H9 (cell line): ENCODE measurements at regions not wholly inside any gene's neighbourhood (a gene's known extent, or its start where the extent isn't known, plus 50 kb on each side); places are given as distances from the start of the nearest gene placed in this dataset.

Source experiments
- DNase-seq: peaks from one replicate; pipeline ENCODE4 v3.0.0-alpha.2; 2017
- H2AFZ ChIP-seq: one replicate; pipeline ENCODE4 v1.6.1; 2013; ENCODE audit warnings: mild to moderate bottlenecking, low read length, control low read depth, moderate library complexity
- H2AK5ac ChIP-seq: 2 replicates; pipeline ENCODE4 v1.6.1; 2013; ENCODE audit warnings: low read length, control low read depth, mixed read lengths; ENCODE audit not compliant: insufficient read length
- H2BK120ac ChIP-seq: one replicate; pipeline ENCODE4 v1.6.1; 2013; ENCODE audit warnings: low read depth, mild to moderate bottlenecking, low read length, control low read depth, inconsistent platforms; ENCODE audit not compliant: poor library complexity, severe bottlenecking
- H2BK12ac ChIP-seq: 2 replicates; pipeline ENCODE4 v1.6.1; 2013; ENCODE audit warnings: low read length, control low read depth, mixed read lengths, low read depth; ENCODE audit not compliant: insufficient read length
- H2BK15ac ChIP-seq: 2 replicates; pipeline ENCODE4 v1.6.1; 2013; ENCODE audit warnings: low read depth, low read length, control low read depth
- H2BK20ac ChIP-seq: one replicate; pipeline ENCODE4 v1.6.1; 2013; ENCODE audit warnings: low read depth, mild to moderate bottlenecking, low read length, control low read depth, inconsistent platforms; ENCODE audit not compliant: poor library complexity, severe bottlenecking
- H2BK5ac ChIP-seq: 2 replicates; pipeline ENCODE4 v1.6.1; 2013; ENCODE audit warnings: low read length, control low read depth, mixed read lengths; ENCODE audit not compliant: insufficient read length
- H3K14ac ChIP-seq: 2 replicates; pipeline ENCODE4 v1.6.1; 2013; ENCODE audit warnings: low read length, control low read depth; ENCODE audit not compliant: insufficient read depth
- H3K18ac ChIP-seq: 2 replicates; pipeline ENCODE4 v1.6.1; 2013; ENCODE audit warnings: low read depth, mild to moderate bottlenecking, mixed read lengths, low read length, control low read depth; ENCODE audit not compliant: insufficient read length
- H3K23ac ChIP-seq: 2 replicates; pipeline ENCODE4 v1.6.1; 2013; ENCODE audit warnings: low read length, control low read depth, mixed read lengths, low read depth; ENCODE audit not compliant: insufficient read length
- H3K23me2 ChIP-seq: 2 replicates; pipeline ENCODE4 v1.6.1; 2013; ENCODE audit warnings: low read depth, mild to moderate bottlenecking, mixed read lengths, low read length, control low read depth; ENCODE audit not compliant: insufficient read length, poor library complexity, severe bottlenecking
- H3K27ac ChIP-seq: 2 replicates; pipeline ENCODE4 v1.5.1; 2013; ENCODE audit warnings: low read length, control low read depth, mixed read lengths, low read depth; ENCODE audit not compliant: insufficient read length
- H3K27me3 ChIP-seq: 2 replicates; pipeline ENCODE4 v1.6.1; 2013; ENCODE audit warnings: low read length, control low read depth, inconsistent platforms; ENCODE audit not compliant: insufficient read depth
- H3K4ac ChIP-seq: 2 replicates; pipeline ENCODE4 v1.6.1; 2013; ENCODE audit warnings: low read depth, mild to moderate bottlenecking, control low read depth, inconsistent platforms, low read length, moderate library complexity
- H3K4me1 ChIP-seq: 2 replicates; pipeline ENCODE4 v1.6.1; 2013; ENCODE audit warnings: low read length, control low read depth, inconsistent platforms; ENCODE audit not compliant: insufficient read depth
- H3K4me2 ChIP-seq: 2 replicates; pipeline ENCODE4 v1.6.1; 2013; ENCODE audit warnings: low read length, control low read depth, mixed read lengths; ENCODE audit not compliant: insufficient read length, insufficient read depth
- H3K56ac ChIP-seq: 2 replicates; pipeline ENCODE4 v1.6.1; 2013; ENCODE audit warnings: low read depth, mild to moderate bottlenecking, mixed read lengths, low read length, control low read depth; ENCODE audit not compliant: insufficient read length
- H3K79me1 ChIP-seq: 2 replicates; pipeline ENCODE4 v1.6.1; 2013; ENCODE audit warnings: low read depth, mild to moderate bottlenecking, moderate library complexity, low read length, control low read depth, inconsistent platforms; ENCODE audit not compliant: insufficient read depth, poor library complexity, severe bottlenecking
- H3K79me2 ChIP-seq: 2 replicates; pipeline ENCODE4 v1.6.1; 2013; ENCODE audit warnings: low read length, control low read depth, inconsistent platforms; ENCODE audit not compliant: insufficient read depth
- H3K9ac ChIP-seq: 2 replicates; pipeline ENCODE4 v1.6.1; 2013; ENCODE audit warnings: low read length, control low read depth, mixed read lengths; ENCODE audit not compliant: insufficient read length; ENCODE audit errors: extremely low read depth
- H3K9me3 ChIP-seq: one replicate; pipeline ENCODE4 v1.6.1; 2013; ENCODE audit warnings: low read depth, low read length, inconsistent platforms; ENCODE audit not compliant: control insufficient read depth
- H3T11ph ChIP-seq: one replicate; pipeline ENCODE4 v1.6.1; 2013; ENCODE audit warnings: mild to moderate bottlenecking, low read length, control low read depth, inconsistent platforms
- H4K20me1 ChIP-seq: one replicate; pipeline ENCODE4 v1.6.1; 2013; ENCODE audit not compliant: control insufficient read depth, insufficient read length, insufficient read depth
- H4K5ac ChIP-seq: 2 replicates; pipeline ENCODE4 v1.6.1; 2013; ENCODE audit warnings: low read depth, mild to moderate bottlenecking, mixed read lengths, low read length, control low read depth; ENCODE audit not compliant: insufficient read length
- H4K8ac ChIP-seq: replicated peaks from 2 replicates; pipeline ENCODE4 v1.6.1; 2013; ENCODE audit warnings: low read length, control low read depth, mixed read lengths, low read depth; ENCODE audit not compliant: insufficient read length
- H4K91ac ChIP-seq: 2 replicates; pipeline ENCODE4 v1.6.1; 2013; ENCODE audit warnings: low read depth, mild to moderate bottlenecking, moderate library complexity, mixed read lengths, low read length, control low read depth; ENCODE audit not compliant: insufficient read length
- H3K27ac Mint-ChIP-seq, 3 experiments: 2 replicates in 2 of 3; 3 replicates in 1 of 3; pipeline ENCODE4 v1.8.0; 2020 to 2021; ENCODE audit warnings: mixed read lengths in 3 of 3, mild to moderate bottlenecking in 1 of 3, moderate library complexity in 1 of 3
- H3K27me3 Mint-ChIP-seq: 2 replicates; pipeline ENCODE4 v1.8.0; 2021; ENCODE audit warnings: low read depth, mild to moderate bottlenecking, moderate library complexity, mixed read lengths
- H3K36me3 Mint-ChIP-seq, 3 experiments: 2 replicates in 2 of 3; 3 replicates in 1 of 3; pipeline ENCODE4 v1.8.0; 2020 to 2021; ENCODE audit warnings: low read depth in 3 of 3, mixed read lengths in 3 of 3; ENCODE audit not compliant: insufficient read depth in 1 of 3
- H3K4me1 Mint-ChIP-seq, 2 experiments: 2 replicates each; pipeline ENCODE4 v1.8.0; 2020; ENCODE audit warnings: mixed read lengths in 2 of 2
- H3K4me3 Mint-ChIP-seq, 2 experiments: 2 replicates in 1 of 2; 3 replicates in 1 of 2; pipeline ENCODE4 v1.8.0; 2020 to 2021; ENCODE audit warnings: mild to moderate bottlenecking in 2 of 2, mixed read lengths in 2 of 2, moderate library complexity in 1 of 2
- H3K9me3 Mint-ChIP-seq, 2 experiments: 2 replicates in 1 of 2; 3 replicates in 1 of 2; pipeline ENCODE4 v1.8.0; 2020; ENCODE audit warnings: mild to moderate bottlenecking in 2 of 2, mixed read lengths in 2 of 2, moderate library complexity in 1 of 2
- WGBS: extraction: QIAGEN DNeasy Blood & Tissue Kit; methylation state at CpG from one replicate; pipeline ENCODE4 v1.1.7; 2013; ENCODE audit warnings: missing lambda C conversion rate, low lambda C conversion rate, mixed read lengths; ENCODE audit not compliant: insufficient read length; ENCODE audit errors: extremely low coverage; 5-methylcytosine and 5-hydroxymethylcytosine counted together
- TF ChIP-seq, protein P1 (sequence below): fragments of 200-600 bp; sonication (generic); conservative IDR thresholded peaks from 3 replicates; pipeline ENCODE4 v1.8.0; 2021; ENCODE audit warnings: antibody characterized with exemption, mild to moderate bottlenecking

DNA sequence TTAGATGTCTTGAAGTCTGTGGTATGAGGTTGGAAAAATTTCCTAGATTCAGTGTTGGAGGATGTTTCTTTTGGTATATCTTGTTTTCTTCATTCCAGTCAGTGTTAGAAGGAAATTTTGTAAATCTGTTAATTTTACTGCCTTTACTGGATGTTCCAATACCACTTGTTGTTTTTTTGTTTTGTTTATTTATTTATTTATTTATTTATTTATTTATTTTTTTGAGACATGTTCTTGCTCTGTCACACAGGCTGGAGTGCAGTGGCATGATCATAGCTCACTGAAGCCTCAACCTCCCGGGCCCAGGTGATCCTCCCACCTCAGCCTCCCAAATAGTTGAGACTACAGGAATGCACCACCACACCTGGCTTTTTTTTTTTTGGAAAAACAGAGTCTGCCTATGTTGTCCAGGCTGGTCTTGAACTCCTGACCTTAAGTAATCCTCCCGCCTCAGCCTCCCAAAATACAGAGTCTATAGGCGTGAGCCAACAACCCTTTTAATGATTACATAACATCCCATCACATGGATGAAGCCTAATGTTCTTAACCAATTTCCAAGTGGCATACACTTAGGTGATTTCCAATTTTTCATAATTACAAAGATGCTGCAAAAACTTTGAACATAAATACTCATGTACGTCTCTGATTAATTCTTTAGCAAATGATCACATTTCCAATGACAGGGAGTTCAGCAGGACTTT, 52.8 kb upstream of the WAC start:
- H3K27ac Mint-ChIP-seq = no peak overlapping the region
- no peaks in the 10 kb centered on the region for H3K36me3 Mint-ChIP-seq
- Histone ChIP-seq H4K8ac (no peak overlapping the region), H3K9ac (no peak overlapping the region), H3T11ph (no peak overlapping the region), H2AK5ac (no peak overlapping the region), H3K18ac (no peak overlapping the region), H3K23ac (no peak overlapping the region), H2AFZ (no peak overlapping the region), H2BK20ac (no peak overlapping the region), H2BK12ac (no peak overlapping the region), H3K23me2 (no peaks in the 10 kb centered on the region), H3K9me3 (no peaks in the 10 kb centered on the region), H3K79me2 (no peaks in the 10 kb centered on the region), H4K5ac (no peak overlapping the region), H4K20me1 (no peaks in the 10 kb centered on the region), H3K79me1 (no peaks in the 10 kb centered on the region), H3K4me2 (no peak overlapping the region), H3K27me3 (no peaks in the 10 kb centered on the region), H2BK120ac (no peak overlapping the region), H3K27ac (no peak overlapping the region), H3K56ac (no peak overlapping the region), H2BK15ac (no peak overlapping the region), H3K4ac (no peak overlapping the region), H4K91ac (no peak overlapping the region), H3K14ac (no peak overlapping the region), H2BK5ac (no peak overlapping the region), H3K4me1 (no peaks in the 10 kb centered on the region)
- H3K4me1 Mint-ChIP-seq = 0 out of 4 replicates have a peak, but pooled peaks cover 0 to 4% of the 10 kb centered on the region in 2 experiments
- H3K27me3 Mint-ChIP-seq = peaks cover 2% of the 10 kb centered on the region; the same call in 1 of the 2 replicates
- H3K9me3 Mint-ChIP-seq = no peaks in the 10 kb centered on the region; a peak in 1 of 5 replicates
- no CpG with 5 or more reads among the region's 4 CpGs for WGBS
- no peak for DNase-seq
- TF ChIP-seq, protein P1, sequence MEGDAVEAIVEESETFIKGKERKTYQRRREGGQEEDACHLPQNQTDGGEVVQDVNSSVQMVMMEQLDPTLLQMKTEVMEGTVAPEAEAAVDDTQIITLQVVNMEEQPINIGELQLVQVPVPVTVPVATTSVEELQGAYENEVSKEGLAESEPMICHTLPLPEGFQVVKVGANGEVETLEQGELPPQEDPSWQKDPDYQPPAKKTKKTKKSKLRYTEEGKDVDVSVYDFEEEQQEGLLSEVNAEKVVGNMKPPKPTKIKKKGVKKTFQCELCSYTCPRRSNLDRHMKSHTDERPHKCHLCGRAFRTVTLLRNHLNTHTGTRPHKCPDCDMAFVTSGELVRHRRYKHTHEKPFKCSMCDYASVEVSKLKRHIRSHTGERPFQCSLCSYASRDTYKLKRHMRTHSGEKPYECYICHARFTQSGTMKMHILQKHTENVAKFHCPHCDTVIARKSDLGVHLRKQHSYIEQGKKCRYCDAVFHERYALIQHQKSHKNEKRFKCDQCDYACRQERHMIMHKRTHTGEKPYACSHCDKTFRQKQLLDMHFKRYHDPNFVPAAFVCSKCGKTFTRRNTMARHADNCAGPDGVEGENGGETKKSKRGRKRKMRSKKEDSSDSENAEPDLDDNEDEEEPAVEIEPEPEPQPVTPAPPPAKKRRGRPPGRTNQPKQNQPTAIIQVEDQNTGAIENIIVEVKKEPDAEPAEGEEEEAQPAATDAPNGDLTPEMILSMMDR = no peak
- H3K4me3 Mint-ChIP-seq = no peak overlapping the region
